ENCODE measurements at regions not wholly inside any gene's neighbourhood (a gene's known extent, or its start where the extent isn't known, plus 50 kb on each side); places are given as distances from the start of the nearest gene placed in this dataset.

DNA sequence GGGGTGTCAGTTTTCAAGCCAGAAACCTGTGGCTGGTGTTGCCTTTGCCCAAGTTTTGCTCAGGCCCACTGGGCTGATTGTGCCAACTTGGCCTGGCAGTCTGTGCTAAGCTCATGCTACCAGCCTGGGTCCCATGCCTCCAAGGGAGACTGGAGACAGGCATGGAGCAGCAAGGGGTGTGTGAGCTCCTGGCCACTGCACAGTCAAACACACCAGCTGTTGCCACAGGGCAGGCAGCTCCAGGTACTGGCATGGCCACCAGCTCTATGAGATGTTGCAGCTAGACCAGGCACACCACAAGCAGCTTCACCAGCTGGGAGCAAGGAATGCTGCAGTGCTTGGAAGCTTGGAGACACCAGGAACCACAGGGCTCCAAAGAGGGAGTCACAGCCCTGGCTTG lies 638.8 kb downstream of the PLOD2 start:
- H3K4me3 Mint-ChIP-seq, result no peak overlapping the region
- H3K79me2 ChIP-seq (replicated peaks; ENCODE audit: insufficient read depth), result no peaks in the 10 kb centered on the region
- H3K4me1 Mint-ChIP-seq, result peaks cover 9% of the 10 kb centered on the region
- H3F3A ChIP-seq (replicated peaks; ENCODE audit: low read depth), result no peaks in the 10 kb centered on the region
- H3K27me3 Mint-ChIP-seq (ENCODE audit: insufficient read depth, low read depth, poor library complexity), result peaks cover 2% of the 10 kb centered on the region
- peaks cover 8% of the 10 kb centered on the region; the same call in 1 of the 2 replicates for H3K4me1 ChIP-seq (ENCODE audit: insufficient read depth)
- H3K27ac ChIP-seq (ENCODE audit: low read depth), result no peak overlapping the region
- ATAC-seq (no peak), DNase-seq (ENCODE audit: low spot score) (no peak)
- TF ChIP-seq POLR2AphosphoS5 (IDR thresholded peaks at IDR 0.05; ENCODE audit: low read depth) (no peak), ZNF331 (CRISPR knock-in tag; IDR thresholded peaks at IDR 0.05; ENCODE audit: low read depth) (no peak), JUNB (IDR thresholded peaks at IDR 0.05; ENCODE audit: unreplicated experiment) (no peak), REST (IDR thresholded peaks at IDR 0.05; ENCODE audit: unreplicated experiment) (no peak), EZH2 (IDR thresholded peaks at IDR 0.05; ENCODE audit: low read depth, unreplicated experiment) (no peak), STAT1 (IDR thresholded peaks at IDR 0.05; ENCODE audit: unreplicated experiment) (no peak), EZH2phosphoT487 (IDR thresholded peaks at IDR 0.05; ENCODE audit: unreplicated experiment) (no peak), CREB1 (CRISPR knock-in tag; IDR thresholded peaks at IDR 0.05; ENCODE audit: low read depth) (no peak), NANOG (IDR thresholded peaks at IDR 0.05; ENCODE audit: borderline replicate concordance) (no peak), ZNF114 (CRISPR knock-in tag; IDR thresholded peaks at IDR 0.05) (no peak)
- TF ChIP-seq, protein P1, sequence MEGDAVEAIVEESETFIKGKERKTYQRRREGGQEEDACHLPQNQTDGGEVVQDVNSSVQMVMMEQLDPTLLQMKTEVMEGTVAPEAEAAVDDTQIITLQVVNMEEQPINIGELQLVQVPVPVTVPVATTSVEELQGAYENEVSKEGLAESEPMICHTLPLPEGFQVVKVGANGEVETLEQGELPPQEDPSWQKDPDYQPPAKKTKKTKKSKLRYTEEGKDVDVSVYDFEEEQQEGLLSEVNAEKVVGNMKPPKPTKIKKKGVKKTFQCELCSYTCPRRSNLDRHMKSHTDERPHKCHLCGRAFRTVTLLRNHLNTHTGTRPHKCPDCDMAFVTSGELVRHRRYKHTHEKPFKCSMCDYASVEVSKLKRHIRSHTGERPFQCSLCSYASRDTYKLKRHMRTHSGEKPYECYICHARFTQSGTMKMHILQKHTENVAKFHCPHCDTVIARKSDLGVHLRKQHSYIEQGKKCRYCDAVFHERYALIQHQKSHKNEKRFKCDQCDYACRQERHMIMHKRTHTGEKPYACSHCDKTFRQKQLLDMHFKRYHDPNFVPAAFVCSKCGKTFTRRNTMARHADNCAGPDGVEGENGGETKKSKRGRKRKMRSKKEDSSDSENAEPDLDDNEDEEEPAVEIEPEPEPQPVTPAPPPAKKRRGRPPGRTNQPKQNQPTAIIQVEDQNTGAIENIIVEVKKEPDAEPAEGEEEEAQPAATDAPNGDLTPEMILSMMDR (conservative IDR thresholded peaks at IDR 0.05; ENCODE audit: low read depth in 2 of 2), result no peak
- TF ChIP-seq, protein P2, sequence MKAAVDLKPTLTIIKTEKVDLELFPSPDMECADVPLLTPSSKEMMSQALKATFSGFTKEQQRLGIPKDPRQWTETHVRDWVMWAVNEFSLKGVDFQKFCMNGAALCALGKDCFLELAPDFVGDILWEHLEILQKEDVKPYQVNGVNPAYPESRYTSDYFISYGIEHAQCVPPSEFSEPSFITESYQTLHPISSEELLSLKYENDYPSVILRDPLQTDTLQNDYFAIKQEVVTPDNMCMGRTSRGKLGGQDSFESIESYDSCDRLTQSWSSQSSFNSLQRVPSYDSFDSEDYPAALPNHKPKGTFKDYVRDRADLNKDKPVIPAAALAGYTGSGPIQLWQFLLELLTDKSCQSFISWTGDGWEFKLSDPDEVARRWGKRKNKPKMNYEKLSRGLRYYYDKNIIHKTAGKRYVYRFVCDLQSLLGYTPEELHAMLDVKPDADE (IDR thresholded peaks at IDR 0.05), result no peak
- TF ChIP-seq, protein P3, sequence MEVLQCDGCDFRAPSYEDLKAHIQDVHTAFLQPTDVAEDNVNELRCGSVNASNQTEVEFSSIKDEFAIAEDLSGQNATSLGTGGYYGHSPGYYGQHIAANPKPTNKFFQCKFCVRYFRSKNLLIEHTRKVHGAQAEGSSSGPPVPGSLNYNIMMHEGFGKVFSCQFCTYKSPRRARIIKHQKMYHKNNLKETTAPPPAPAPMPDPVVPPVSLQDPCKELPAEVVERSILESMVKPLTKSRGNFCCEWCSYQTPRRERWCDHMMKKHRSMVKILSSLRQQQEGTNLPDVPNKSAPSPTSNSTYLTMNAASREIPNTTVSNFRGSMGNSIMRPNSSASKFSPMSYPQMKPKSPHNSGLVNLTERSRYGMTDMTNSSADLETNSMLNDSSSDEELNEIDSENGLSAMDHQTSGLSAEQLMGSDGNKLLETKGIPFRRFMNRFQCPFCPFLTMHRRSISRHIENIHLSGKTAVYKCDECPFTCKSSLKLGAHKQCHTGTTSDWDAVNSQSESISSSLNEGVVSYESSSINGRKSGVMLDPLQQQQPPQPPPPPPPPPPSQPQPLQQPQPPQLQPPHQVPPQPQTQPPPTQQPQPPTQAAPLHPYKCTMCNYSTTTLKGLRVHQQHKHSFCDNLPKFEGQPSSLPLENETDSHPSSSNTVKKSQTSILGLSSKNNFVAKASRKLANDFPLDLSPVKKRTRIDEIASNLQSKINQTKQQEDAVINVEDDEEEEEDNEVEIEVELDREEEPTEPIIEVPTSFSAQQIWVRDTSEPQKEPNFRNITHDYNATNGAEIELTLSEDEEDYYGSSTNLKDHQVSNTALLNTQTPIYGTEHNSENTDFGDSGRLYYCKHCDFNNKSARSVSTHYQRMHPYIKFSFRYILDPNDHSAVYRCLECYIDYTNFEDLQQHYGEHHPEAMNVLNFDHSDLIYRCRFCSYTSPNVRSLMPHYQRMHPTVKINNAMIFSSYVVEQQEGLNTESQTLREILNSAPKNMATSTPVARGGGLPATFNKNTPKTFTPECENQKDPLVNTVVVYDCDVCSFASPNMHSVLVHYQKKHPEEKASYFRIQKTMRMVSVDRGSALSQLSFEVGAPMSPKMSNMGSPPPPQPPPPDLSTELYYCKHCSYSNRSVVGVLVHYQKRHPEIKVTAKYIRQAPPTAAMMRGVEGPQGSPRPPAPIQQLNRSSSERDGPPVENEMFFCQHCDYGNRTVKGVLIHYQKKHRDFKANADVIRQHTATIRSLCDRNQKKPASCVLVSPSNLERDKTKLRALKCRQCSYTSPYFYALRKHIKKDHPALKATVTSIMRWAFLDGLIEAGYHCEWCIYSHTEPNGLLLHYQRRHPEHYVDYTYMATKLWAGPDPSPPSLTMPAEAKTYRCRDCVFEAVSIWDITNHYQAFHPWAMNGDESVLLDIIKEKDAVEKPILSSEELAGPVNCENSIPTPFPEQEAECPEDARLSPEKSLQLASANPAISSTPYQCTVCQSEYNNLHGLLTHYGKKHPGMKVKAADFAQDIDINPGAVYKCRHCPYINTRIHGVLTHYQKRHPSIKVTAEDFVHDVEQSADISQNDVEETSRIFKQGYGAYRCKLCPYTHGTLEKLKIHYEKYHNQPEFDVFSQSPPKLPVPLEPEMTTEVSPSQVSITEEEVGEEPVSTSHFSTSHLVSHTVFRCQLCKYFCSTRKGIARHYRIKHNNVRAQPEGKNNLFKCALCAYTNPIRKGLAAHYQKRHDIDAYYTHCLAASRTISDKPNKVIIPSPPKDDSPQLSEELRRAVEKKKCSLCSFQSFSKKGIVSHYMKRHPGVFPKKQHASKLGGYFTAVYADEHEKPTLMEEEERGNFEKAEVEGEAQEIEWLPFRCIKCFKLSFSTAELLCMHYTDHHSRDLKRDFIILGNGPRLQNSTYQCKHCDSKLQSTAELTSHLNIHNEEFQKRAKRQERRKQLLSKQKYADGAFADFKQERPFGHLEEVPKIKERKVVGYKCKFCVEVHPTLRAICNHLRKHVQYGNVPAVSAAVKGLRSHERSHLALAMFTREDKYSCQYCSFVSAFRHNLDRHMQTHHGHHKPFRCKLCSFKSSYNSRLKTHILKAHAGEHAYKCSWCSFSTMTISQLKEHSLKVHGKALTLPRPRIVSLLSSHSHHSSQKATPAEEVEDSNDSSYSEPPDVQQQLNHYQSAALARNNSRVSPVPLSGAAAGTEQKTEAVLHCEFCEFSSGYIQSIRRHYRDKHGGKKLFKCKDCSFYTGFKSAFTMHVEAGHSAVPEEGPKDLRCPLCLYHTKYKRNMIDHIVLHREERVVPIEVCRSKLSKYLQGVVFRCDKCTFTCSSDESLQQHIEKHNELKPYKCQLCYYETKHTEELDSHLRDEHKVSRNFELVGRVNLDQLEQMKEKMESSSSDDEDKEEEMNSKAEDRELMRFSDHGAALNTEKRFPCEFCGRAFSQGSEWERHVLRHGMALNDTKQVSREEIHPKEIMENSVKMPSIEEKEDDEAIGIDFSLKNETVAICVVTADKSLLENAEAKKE (CRISPR knock-in tag; IDR thresholded peaks at IDR 0.05), result no peak
- no peak overlapping the region for H3K4me3 ChIP-seq
- no peaks in the 10 kb centered on the region for H3K36me3 ChIP-seq (ENCODE audit: insufficient read depth)
- no peaks in the 10 kb centered on the region for H3K9me3 Mint-ChIP-seq
- no peak overlapping the region for H3K27ac Mint-ChIP-seq
- peaks cover 5% of the 10 kb centered on the region; the same call in 2 of the 3 replicates for H3K36me3 Mint-ChIP-seq (ENCODE audit: low read depth)
- no peak overlapping the region for H2AFZ ChIP-seq
- H3K27me3 ChIP-seq (ENCODE audit: insufficient read depth), result no peaks in the 10 kb centered on the region
- peaks cover 3% of the 10 kb centered on the region; the same call in 1 of the 2 replicates for H3K9me2 ChIP-seq (ENCODE audit: insufficient read depth)
- no peaks in the 10 kb centered on the region for H4K20me1 ChIP-seq (replicated peaks; ENCODE audit: insufficient read depth)
- no peak overlapping the region for H3K4me2 ChIP-seq
